ENCODE measurements at regions not wholly inside any gene's neighbourhood (a gene's known extent, or its start where the extent isn't known, plus 50 kb on each side); places are given as distances from the start of the nearest gene placed in this dataset.

DNA sequence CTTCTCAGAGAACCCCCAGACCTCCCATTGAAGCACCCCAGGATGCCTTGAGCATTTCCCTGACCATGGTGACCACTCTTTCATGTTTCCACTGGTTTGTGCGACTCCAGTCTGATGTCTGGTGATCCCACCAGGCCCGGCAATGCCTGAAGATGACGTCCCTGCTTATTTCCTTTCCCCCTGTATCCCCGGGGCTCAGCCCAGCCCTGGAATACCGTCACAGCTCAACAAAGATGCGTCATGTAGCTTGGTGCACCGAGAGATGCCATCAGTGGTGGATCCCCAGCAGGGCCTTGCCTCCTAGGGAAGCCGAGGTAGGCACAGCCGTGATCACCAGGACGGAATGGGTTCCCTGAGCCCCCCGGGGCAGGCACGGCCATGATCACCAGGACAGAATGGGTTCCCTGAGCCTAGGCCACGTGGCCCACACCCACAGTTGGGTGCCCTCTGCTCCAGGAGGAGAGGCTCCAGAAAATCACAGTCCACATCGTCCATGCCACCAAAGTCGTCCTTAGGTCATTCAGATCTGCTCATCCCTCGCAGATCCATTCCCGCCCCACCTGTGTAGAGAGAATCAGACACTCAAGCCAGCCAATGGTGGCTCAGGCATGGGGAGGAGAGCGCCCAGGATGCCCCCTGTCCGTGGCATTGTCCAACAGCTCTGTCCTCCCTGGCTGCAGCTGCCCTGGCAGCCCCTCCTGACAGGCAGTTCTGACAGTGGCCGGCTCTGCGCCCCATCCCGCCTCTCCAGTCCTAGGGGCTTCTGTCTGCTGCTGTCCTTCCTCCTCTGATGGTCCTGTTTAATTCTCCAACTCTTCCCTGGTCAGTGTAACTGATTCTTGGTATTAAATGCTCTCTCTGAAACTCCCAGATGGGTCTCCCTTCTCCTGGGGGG lies 261.1 kb downstream of the RBFOX3 start:
- Histone ChIP-seq H3K4me2 (ENCODE audit: control insufficient read depth, extremely low read depth, insufficient read depth, low read depth, low read length) (no peak overlapping the region), H3K79me2 (ENCODE audit: control insufficient read depth, insufficient read depth, low read length) (no peaks in the 10 kb centered on the region), H3K36me3 (ENCODE audit: control insufficient read depth in 2 of 2, extremely low read depth in 1 of 2, insufficient read depth in 2 of 2, low read length in 2 of 2) (no peaks in the 10 kb centered on the region), H3K4me3 (ENCODE audit: control insufficient read depth in 2 of 3, extremely low read depth in 1 of 3, insufficient read depth in 2 of 3, low read depth in 1 of 3, low read length in 3 of 3) (no peak overlapping the region), H3K9me1 (ENCODE audit: control insufficient read depth, extremely low read depth, insufficient read depth, low read length) (no peaks in the 10 kb centered on the region), H3K9me3 (ENCODE audit: control insufficient read depth, low read depth, low read length) (no peaks in the 10 kb centered on the region), H4K20me1 (ENCODE audit: control insufficient read depth, extremely low read depth, insufficient read depth, low read length) (no peaks in the 10 kb centered on the region), H3K27me3 (ENCODE audit: control insufficient read depth, extremely low read depth, insufficient read depth, low read length) (peaks cover 7% of the 10 kb centered on the region), H3K27ac (ENCODE audit: control insufficient read depth, insufficient read depth, low read length) (no peak overlapping the region), H3K4me1 (ENCODE audit: control insufficient read depth, extremely low read depth, insufficient read depth, low read length) (no peaks in the 10 kb centered on the region), H3K9ac (ENCODE audit: control insufficient read depth, extremely low read depth, insufficient read depth, low read length) (no peak overlapping the region), H2AFZ (ENCODE audit: control insufficient read depth, low read length) (no peak overlapping the region)
- dilution Hi-C loops (cut with MboI; ENCODE audit: extremely low pct_ligation_motif_present, low sequenced_read_pairs), result loop anchor here (5.0 kb wide), 1 partner anchor 47 kb away; no protein-coding TSS in a partner anchor
- FAIRE-seq, result no peak
- TF ChIP-seq, protein P1, sequence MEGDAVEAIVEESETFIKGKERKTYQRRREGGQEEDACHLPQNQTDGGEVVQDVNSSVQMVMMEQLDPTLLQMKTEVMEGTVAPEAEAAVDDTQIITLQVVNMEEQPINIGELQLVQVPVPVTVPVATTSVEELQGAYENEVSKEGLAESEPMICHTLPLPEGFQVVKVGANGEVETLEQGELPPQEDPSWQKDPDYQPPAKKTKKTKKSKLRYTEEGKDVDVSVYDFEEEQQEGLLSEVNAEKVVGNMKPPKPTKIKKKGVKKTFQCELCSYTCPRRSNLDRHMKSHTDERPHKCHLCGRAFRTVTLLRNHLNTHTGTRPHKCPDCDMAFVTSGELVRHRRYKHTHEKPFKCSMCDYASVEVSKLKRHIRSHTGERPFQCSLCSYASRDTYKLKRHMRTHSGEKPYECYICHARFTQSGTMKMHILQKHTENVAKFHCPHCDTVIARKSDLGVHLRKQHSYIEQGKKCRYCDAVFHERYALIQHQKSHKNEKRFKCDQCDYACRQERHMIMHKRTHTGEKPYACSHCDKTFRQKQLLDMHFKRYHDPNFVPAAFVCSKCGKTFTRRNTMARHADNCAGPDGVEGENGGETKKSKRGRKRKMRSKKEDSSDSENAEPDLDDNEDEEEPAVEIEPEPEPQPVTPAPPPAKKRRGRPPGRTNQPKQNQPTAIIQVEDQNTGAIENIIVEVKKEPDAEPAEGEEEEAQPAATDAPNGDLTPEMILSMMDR (optimal IDR thresholded peaks at IDR 0.05 in 1 of 3, IDR thresholded peaks at IDR 0.05 in 1 of 3, conservative IDR thresholded peaks at IDR 0.05 in 1 of 3; ENCODE audit: extremely low read depth in 1 of 3, insufficient read depth in 2 of 3, low read length in 3 of 3), result no peak
- no peak for TF ChIP-seq EZH2 (IDR thresholded peaks at IDR 0.05; ENCODE audit: low read length)
- no peak for DNase-seq (ENCODE audit: low read depth, low spot score)

DNA sequence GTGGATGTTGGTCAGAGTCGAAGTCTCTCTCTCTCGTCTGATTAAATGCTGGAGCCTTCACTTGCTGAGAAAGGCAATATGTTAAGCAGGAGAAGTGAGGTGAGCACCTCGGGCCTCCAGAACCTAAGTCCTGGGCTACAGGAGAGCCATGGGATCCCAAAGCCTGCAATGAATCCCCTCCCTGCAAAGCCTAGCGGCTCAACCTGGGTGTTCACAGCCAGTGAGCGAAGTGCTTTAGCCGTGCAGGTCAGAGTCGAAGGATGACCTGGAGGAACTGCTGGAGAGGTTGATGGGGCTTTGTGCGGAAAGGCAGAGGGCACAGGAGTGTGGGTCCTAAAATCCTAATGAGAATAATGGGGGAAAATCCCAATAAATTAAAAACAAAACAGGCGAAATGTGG lies 267.8 kb downstream of the ENGASE start:
- Histone ChIP-seq H2AFZ (ENCODE audit: control insufficient read depth, low read length) (no peak overlapping the region), H3K9me1 (ENCODE audit: control insufficient read depth, extremely low read depth, insufficient read depth, low read length) (no peaks in the 10 kb centered on the region), H3K27ac (ENCODE audit: control insufficient read depth, insufficient read depth, low read length) (no peak overlapping the region), H4K20me1 (ENCODE audit: control insufficient read depth, extremely low read depth, insufficient read depth, low read length) (no peaks in the 10 kb centered on the region), H3K36me3 (ENCODE audit: control insufficient read depth in 2 of 2, extremely low read depth in 1 of 2, insufficient read depth in 2 of 2, low read length in 2 of 2) (no peaks in the 10 kb centered on the region), H3K79me2 (ENCODE audit: control insufficient read depth, insufficient read depth, low read length) (no peaks in the 10 kb centered on the region), H3K4me1 (ENCODE audit: control insufficient read depth, extremely low read depth, insufficient read depth, low read length) (peaks cover 6% of the 10 kb centered on the region), H3K4me3 (ENCODE audit: control insufficient read depth in 2 of 3, extremely low read depth in 1 of 3, insufficient read depth in 2 of 3, low read depth in 1 of 3, low read length in 3 of 3) (no peak overlapping the region), H3K4me2 (ENCODE audit: control insufficient read depth, extremely low read depth, insufficient read depth, low read depth, low read length) (no peak overlapping the region), H3K9me3 (ENCODE audit: control insufficient read depth, low read depth, low read length) (no peaks in the 10 kb centered on the region), H3K9ac (ENCODE audit: control insufficient read depth, extremely low read depth, insufficient read depth, low read length) (no peak overlapping the region), H3K27me3 (ENCODE audit: control insufficient read depth, extremely low read depth, insufficient read depth, low read length) (no peaks in the 10 kb centered on the region)
- FAIRE-seq, result no peak
- no peak for TF ChIP-seq EZH2 (IDR thresholded peaks at IDR 0.05; ENCODE audit: low read length)
- TF ChIP-seq, protein P1 (optimal IDR thresholded peaks at IDR 0.05 in 1 of 3, IDR thresholded peaks at IDR 0.05 in 1 of 3, conservative IDR thresholded peaks at IDR 0.05 in 1 of 3; ENCODE audit: extremely low read depth in 1 of 3, insufficient read depth in 2 of 3, low read length in 3 of 3), result no peak
- dilution Hi-C loops (cut with MboI; ENCODE audit: extremely low pct_ligation_motif_present, low sequenced_read_pairs), result no loop called here
- no peak for DNase-seq (ENCODE audit: low read depth, low spot score)

Data from keratinocyte (primary cell).